Ovary (tissue), 7 donors: ENCODE measurements at regions not wholly inside any gene's neighbourhood (a gene's known extent, or its start where the extent isn't known, plus 50 kb on each side); places are given as distances from the start of the nearest gene placed in this dataset.

ENCODE experiments used
- DNase-seq, 5 donors: peaks; one replicate each; pipeline ENCODE4 v3.0.0-alpha.2; 2019 to 2020
- H3K27ac ChIP-seq, 2 donors: fragments of 200-600 bp; one replicate each; pipeline versions ENCODE4 v1.5.1 to v1.8.0; 2019 to 2022
- H3K27me3 ChIP-seq: fragments of 200-600 bp; one replicate; pipeline ENCODE4 v1.8.0; 2022
- H3K36me3 ChIP-seq: fragments of 200-600 bp; sonication (generic); one replicate; pipeline ENCODE4 v1.5.1; 2019
- H3K4me1 ChIP-seq: one replicate; pipeline ENCODE4 v1.8.1; 2013; ENCODE audit warnings: mild to moderate bottlenecking, moderate library complexity; ENCODE audit not compliant: insufficient read depth
- H3K4me3 ChIP-seq: fragments of 200-600 bp; sonication (generic); one replicate; pipeline ENCODE4 v1.5.1; 2017
- H3K9me3 ChIP-seq, 2 donors: fragments of 200-600 bp in 1 of 2; sonication (generic) in 1 of 2; one replicate each; pipeline versions ENCODE4 v1.5.1 to v1.8.1; 2013 to 2019; ENCODE audit warnings: mild to moderate bottlenecking in 1 of 2, moderate library complexity in 1 of 2
- EP300 ChIP-seq: sonication (generic); formaldehyde crosslinking; IDR thresholded peaks from one replicate; pipeline ENCODE4 v1.6.1; 2017; ENCODE audit warnings: antibody characterized with exemption
- POLR2A ChIP-seq: fragments of 450-650 bp; IDR thresholded peaks from one replicate; pipeline ENCODE4 v1.6.1; 2017; ENCODE audit warnings: antibody characterized with exemption, mild to moderate bottlenecking, moderate library complexity
- WGBS, 3 donors: extraction: QIAGEN DNeasy Blood & Tissue Kit in 1 of 3; methylation state at CpG; one replicate each; pipeline versions ENCODE4 v1.1.5 to v1.1.7; 2013 to 2017; 5-methylcytosine and 5-hydroxymethylcytosine counted together
- intact Hi-C, 4 donors: fragments of 100-400 bp; cut with DNase I; formaldehyde crosslinking; loops; one replicate each; pipeline versions ENCODE4 v1.11.0 to v1.15.1; 2022 to 2023
- TF ChIP-seq, protein P1 (sequence below), 3 donors: fragments of 450-650 bp in 2 of 3; fragments of 200-600 bp in 1 of 3; IDR thresholded peaks; one replicate each; pipeline versions ENCODE4 v1.5.1 to v1.8.0; 2016 to 2022; ENCODE audit warnings: antibody characterized with exemption in 3 of 3, mild to moderate bottlenecking in 1 of 3
- donor health status: DM: no; HTN: no; CAD: no; lungs with moderate emphysema.
- donor health status: DM: no; HTN: no; CAD: no.
- donor health status: Bipolar disorder and iron deficiency.
- donor health status: DM: no; HTN: no; CAD: no.
- donor health status: DM: yes; HTN: yes; CAD: no.

DNA sequence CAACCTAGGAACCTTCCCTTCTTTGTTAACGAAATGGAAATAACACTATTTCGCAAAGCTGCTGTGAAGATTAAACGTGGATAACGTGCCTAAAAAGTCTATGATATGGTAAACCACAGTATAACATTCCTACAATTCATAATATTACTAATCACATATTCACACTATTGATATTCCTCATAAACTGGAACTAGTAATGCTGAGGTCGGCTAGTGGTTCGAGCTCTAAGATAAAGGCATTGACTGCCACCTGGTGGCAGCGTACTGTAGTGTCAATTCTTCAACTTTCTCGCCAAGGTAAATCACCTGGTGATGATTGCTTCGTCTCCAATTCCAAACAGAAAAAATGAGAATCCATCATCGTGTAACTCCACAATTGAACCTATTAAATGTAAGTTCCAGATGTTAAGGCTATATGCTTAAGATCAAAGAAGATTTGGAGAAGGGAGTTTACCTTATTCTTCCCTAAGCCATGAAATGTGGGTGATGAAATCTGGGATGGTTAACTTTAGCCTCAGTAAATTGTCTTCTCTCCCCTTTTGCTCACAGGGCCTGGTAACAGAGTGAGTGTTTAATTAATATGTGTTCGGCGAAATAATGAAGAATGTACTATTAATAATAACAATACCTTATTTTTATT, 197.5 kb upstream of the TMEM132C start:
- WGBS, 3 donors, result 29 to 34% (median 30%) methylated on average over 12 of the region's 12 CpGs
- Histone ChIP-seq H3K4me1 (no peaks in the 10 kb centered on the region), H3K27ac (no peak overlapping the region), H3K9me3 (no peaks in the 10 kb centered on the region), H3K4me3 (no peak overlapping the region), H3K36me3 (no peaks in the 10 kb centered on the region), H3K27me3 (no peaks in the 10 kb centered on the region)
- TF ChIP-seq EP300 (no peak), POLR2A (no peak)
- TF ChIP-seq, protein P1, sequence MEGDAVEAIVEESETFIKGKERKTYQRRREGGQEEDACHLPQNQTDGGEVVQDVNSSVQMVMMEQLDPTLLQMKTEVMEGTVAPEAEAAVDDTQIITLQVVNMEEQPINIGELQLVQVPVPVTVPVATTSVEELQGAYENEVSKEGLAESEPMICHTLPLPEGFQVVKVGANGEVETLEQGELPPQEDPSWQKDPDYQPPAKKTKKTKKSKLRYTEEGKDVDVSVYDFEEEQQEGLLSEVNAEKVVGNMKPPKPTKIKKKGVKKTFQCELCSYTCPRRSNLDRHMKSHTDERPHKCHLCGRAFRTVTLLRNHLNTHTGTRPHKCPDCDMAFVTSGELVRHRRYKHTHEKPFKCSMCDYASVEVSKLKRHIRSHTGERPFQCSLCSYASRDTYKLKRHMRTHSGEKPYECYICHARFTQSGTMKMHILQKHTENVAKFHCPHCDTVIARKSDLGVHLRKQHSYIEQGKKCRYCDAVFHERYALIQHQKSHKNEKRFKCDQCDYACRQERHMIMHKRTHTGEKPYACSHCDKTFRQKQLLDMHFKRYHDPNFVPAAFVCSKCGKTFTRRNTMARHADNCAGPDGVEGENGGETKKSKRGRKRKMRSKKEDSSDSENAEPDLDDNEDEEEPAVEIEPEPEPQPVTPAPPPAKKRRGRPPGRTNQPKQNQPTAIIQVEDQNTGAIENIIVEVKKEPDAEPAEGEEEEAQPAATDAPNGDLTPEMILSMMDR (IDR thresholded peaks at IDR 0.05), result no peak
- DNase-seq, result no peak
- intact Hi-C loops, result no loop called here

DNA sequence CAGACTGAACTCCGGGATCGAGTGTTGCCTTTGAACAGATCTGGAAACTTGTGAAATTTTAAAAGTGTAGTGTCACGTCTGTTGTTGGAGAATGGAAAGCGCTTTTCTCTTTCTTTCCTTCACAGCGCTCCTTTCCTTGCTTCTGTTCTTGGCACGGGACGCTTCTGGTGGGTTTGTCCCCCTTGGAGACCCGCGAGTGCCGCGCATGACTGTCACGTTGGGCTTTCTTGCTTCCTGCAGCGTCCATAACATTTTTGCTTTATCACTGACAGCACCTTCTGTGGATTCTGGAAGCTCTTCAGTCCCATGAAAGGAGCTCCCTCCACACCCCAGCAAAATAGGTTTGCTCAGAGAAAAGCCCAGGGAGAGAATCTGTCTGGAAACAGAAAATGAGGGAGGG, 193.0 kb upstream of the TMEM132C start:
- intact Hi-C loops, result no loop called here
- Histone ChIP-seq H3K27ac (no peak overlapping the region), H3K36me3 (no peaks in the 10 kb centered on the region), H3K27me3 (no peaks in the 10 kb centered on the region), H3K9me3 (no peaks in the 10 kb centered on the region), H3K4me1 (no peaks in the 10 kb centered on the region), H3K4me3 (no peak overlapping the region)
- DNase-seq, result no peak
- 80 to 87% (median 85%) methylated on average over 13 of the region's 13 CpGs for WGBS, 3 donors
- TF ChIP-seq EP300 (no peak), POLR2A (no peak)
- TF ChIP-seq, protein P1 (IDR thresholded peaks at IDR 0.05), result no peak

DNA sequence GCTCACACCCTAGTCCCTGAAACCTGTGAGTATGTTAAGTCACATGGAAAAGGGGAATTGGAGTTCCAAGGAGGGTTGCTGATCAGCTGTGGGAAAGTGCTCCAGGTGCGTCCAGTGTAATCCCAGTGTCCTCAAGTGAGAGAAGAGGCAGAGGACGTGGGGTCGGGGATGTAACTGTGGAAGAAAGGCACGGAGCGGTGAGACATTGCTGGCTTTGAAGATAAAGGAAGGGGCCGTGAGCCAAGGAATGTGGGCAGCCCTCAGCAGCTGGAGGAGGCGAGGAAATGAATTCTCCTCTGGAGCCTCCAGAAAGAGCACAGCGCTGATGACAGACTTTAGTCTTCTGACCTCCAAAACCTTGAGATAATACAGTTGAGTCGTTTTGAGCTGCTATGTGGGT, 191.6 kb upstream of the TMEM132C start:
- Histone ChIP-seq H3K27me3 (no peaks in the 10 kb centered on the region), H3K4me1 (no peaks in the 10 kb centered on the region), H3K4me3 (no peak overlapping the region), H3K27ac (no peak overlapping the region), H3K36me3 (no peaks in the 10 kb centered on the region), H3K9me3 (no peaks in the 10 kb centered on the region)
- intact Hi-C loops, result no loop called here
- DNase-seq, result no peak
- no peak for TF ChIP-seq EP300
- TF ChIP-seq, protein P1 (IDR thresholded peaks at IDR 0.05), result no peak
- TF ChIP-seq POLR2A, result no peak
- WGBS, 3 donors, result 57 to 78% (median 71%) methylated on average over 9 of the region's 9 CpGs

DNA sequence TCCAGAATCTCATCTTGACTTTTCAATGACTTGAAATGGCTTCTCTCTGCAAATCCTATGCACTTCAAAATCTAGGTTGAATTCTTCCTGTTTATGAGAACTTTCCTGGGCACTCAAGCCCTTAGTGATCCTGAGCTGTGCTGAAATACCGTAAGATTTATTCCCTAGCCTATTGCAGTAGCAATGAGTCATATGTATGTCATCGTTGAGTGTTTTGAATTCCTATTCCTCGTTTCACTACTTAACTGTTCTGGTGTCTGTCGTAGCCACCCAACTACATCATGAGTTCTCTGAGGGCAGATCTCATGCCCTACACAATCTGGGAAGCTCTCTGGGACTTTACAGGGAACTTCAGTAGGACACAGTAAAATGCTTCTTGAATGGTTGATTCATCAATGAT, 190.8 kb upstream of the TMEM132C start:
- Histone ChIP-seq H3K36me3 (no peaks in the 10 kb centered on the region), H3K9me3 (no peaks in the 10 kb centered on the region), H3K27ac (no peak overlapping the region), H3K4me1 (no peaks in the 10 kb centered on the region), H3K4me3 (no peak overlapping the region), H3K27me3 (no peaks in the 10 kb centered on the region)
- no peak for DNase-seq
- WGBS, 3 donors, result 50 to 76% (median 62%) methylated on average over 4 of the region's 4 CpGs
- intact Hi-C loops, result no loop called here
- TF ChIP-seq EP300, result no peak
- no peak for TF ChIP-seq POLR2A
- TF ChIP-seq, protein P1 (IDR thresholded peaks at IDR 0.05), result no peak
